Thoracic aorta (tissue), 2 donors: ENCODE measurements at regions not wholly inside any gene's neighbourhood (a gene's known extent, or its start where the extent isn't known, plus 50 kb on each side); places are given as distances from the start of the nearest gene placed in this dataset.

Source experiments
- ATAC-seq: fragments of 150-250 bp; one replicate; pipeline ENCODE4 v1.8.0; 2017; ENCODE audit warnings: low read depth; ENCODE audit not compliant: insufficient number of reproducible peaks, low FRiP score
- DNase-seq: peaks from one replicate; pipeline ENCODE4 v3.0.0-alpha.2; 2020; ENCODE audit warnings: low spot score
- H3K27ac ChIP-seq, 2 donors: fragments of 200-600 bp; sonication (generic); 1 replicate in 1 of 2; 2 replicates in 1 of 2; pipeline ENCODE4 v1.5.1; 2016; ENCODE audit warnings: mild to moderate bottlenecking in 2 of 2, moderate library complexity in 2 of 2
- H3K27me3 ChIP-seq: fragments of 200-600 bp; sonication (generic); replicated peaks from 2 replicates; pipeline ENCODE4 v1.6.0; 2016; ENCODE audit warnings: mild to moderate bottlenecking; ENCODE audit not compliant: insufficient read depth
- H3K36me3 ChIP-seq: fragments of 200-600 bp; sonication (generic); one replicate; pipeline ENCODE4 v1.5.1; 2016
- H3K4me1 ChIP-seq, 2 donors: fragments of 200-600 bp; sonication (generic); 1 replicate in 1 of 2; 2 replicates in 1 of 2; pipeline versions ENCODE4 v1.5.1 to v1.6.0; 2016; ENCODE audit warnings: low read depth in 2 of 2, mild to moderate bottlenecking in 1 of 2; ENCODE audit not compliant: control insufficient read depth in 1 of 2
- H3K4me3 ChIP-seq: fragments of 200-600 bp; sonication (generic); 2 replicates; pipeline ENCODE4 v1.5.1; 2016; ENCODE audit warnings: mild to moderate bottlenecking
- H3K9me3 ChIP-seq: fragments of 200-600 bp; sonication (generic); 2 replicates; pipeline ENCODE4 v1.5.1; 2016
- TF ChIP-seq, protein P1 (sequence below): fragments of 200-600 bp; sonication (generic); IDR thresholded peaks from one replicate; pipeline ENCODE4 v1.5.1; 2019; ENCODE audit warnings: antibody characterized with exemption

DNA sequence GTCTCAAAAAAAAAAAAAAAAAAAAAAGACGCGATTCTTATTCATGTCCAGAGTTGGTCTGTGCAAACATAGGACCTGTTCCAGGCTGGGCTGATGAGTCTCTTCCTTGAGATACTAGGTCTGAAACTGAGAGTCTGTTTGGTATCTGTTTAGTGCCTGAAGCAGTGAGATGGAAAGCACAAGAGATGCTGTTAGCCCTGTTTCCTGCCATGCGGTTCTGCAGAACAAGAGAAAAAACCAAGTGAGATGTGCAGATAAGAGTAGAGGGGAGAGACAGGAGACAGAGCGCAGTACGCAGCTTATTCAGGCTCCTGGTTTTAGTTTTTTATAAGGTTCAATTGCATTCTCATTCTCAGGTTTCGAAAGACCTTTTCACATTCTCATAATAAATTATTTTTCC, 85.8 kb upstream of the PRKCQ start:
- no peak overlapping the region for H3K27ac ChIP-seq
- no peaks in the 10 kb centered on the region for H3K9me3 ChIP-seq
- no peaks in the 10 kb centered on the region for H3K4me1 ChIP-seq
- no peak for ATAC-seq
- no peak for DNase-seq
- TF ChIP-seq, protein P1, sequence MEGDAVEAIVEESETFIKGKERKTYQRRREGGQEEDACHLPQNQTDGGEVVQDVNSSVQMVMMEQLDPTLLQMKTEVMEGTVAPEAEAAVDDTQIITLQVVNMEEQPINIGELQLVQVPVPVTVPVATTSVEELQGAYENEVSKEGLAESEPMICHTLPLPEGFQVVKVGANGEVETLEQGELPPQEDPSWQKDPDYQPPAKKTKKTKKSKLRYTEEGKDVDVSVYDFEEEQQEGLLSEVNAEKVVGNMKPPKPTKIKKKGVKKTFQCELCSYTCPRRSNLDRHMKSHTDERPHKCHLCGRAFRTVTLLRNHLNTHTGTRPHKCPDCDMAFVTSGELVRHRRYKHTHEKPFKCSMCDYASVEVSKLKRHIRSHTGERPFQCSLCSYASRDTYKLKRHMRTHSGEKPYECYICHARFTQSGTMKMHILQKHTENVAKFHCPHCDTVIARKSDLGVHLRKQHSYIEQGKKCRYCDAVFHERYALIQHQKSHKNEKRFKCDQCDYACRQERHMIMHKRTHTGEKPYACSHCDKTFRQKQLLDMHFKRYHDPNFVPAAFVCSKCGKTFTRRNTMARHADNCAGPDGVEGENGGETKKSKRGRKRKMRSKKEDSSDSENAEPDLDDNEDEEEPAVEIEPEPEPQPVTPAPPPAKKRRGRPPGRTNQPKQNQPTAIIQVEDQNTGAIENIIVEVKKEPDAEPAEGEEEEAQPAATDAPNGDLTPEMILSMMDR = no peak
- no peak overlapping the region for H3K4me3 ChIP-seq
- no peaks in the 10 kb centered on the region for H3K27me3 ChIP-seq
- no peaks in the 10 kb centered on the region for H3K36me3 ChIP-seq

DNA sequence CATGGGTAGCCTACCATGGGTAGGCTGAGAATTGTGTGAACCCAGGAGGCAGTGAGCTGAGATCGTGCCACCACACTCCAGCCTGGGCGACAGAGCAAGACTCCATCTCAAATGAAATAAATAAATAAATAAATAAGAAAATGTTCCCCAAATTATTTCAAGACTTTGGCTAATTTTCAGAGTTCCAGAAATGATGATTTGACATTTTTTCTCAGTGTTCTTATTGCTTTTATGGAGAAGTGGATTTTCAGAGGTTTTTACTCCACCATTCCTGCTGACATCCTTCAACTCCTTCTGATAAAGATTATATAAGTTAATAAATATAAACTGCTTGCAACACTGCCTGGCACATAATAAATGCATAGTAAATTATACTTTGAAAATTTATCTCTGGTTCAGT, 80.4 kb upstream of the PRKCQ start:
- DNase-seq (no peak), ATAC-seq (no peak)
- Histone ChIP-seq H3K4me1 (no peaks in the 10 kb centered on the region), H3K36me3 (no peaks in the 10 kb centered on the region), H3K27ac (no peak overlapping the region), H3K4me3 (no peak overlapping the region), H3K9me3 (no peaks in the 10 kb centered on the region), H3K27me3 (no peaks in the 10 kb centered on the region)
- TF ChIP-seq, protein P1 = no peak

DNA sequence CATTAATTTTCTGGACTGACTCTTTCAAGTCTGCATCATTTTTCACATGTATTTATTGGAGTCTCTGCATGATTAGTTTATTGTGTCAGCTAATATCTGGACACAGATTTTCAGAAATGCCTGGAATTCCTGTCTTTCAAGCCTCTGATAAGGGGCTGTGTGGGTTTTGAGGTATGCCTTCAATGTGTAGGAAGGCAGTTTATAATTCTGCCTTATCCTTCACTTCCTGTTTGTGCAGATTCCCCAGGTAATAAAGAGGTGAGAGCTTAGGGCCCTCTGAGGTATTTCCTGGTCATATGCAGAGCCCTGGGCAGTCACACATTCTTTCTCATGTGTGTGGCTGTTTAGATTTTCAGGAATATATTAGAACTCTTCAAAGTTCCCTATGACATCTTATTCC, 79.4 kb upstream of the PRKCQ start:
- Histone ChIP-seq H3K4me1 (no peaks in the 10 kb centered on the region), H3K4me3 (no peak overlapping the region), H3K36me3 (no peaks in the 10 kb centered on the region), H3K27ac (no peak overlapping the region), H3K27me3 (no peaks in the 10 kb centered on the region), H3K9me3 (no peaks in the 10 kb centered on the region)
- no peak for DNase-seq
- no peak for ATAC-seq
- TF ChIP-seq, protein P1 = no peak

DNA sequence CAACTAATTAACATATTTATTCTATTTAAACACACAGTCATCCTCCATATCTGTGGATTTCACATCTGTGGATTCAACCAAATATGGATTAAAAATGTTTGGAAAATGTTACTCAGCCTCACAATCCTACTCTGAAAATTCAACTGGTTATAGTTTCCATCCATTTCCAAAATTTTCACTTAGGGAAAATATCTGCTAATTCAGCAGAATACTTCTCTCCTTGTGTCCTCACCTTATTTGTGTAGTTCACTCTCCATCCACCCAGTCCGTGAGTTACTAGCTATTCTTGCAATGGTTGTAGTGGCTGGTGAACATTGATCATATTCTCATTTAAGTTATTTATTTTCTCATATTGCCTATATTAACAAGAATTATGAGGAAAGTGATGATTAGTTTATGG, 77.6 kb upstream of the PRKCQ start:
- Histone ChIP-seq H3K27ac (no peak overlapping the region), H3K4me1 (no peaks in the 10 kb centered on the region), H3K9me3 (no peaks in the 10 kb centered on the region), H3K36me3 (no peaks in the 10 kb centered on the region), H3K4me3 (no peak overlapping the region), H3K27me3 (no peaks in the 10 kb centered on the region)
- DNase-seq = no peak
- no peak for ATAC-seq
- TF ChIP-seq, protein P1 = no peak

DNA sequence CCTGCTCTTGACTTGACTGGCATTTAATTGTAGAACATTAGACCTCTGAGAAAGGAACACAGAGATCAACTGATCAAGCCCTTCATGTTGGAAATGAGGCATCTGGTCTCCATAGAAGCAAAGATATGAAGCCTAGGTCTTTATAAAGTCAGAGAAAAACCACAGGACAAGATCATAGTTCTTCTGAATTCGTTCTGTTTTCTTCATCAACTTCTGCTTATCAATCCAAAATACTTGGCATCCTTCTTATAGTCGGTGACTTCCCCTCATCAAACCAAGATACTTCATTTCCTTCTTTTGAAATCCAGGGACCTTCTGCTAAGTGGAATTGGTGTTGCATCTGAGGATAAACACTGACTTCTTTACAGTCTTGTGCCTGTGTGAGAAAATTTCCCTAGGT, 77.1 kb upstream of the PRKCQ start:
- Histone ChIP-seq H3K27ac (no peak overlapping the region), H3K9me3 (no peaks in the 10 kb centered on the region), H3K4me3 (no peak overlapping the region), H3K36me3 (no peaks in the 10 kb centered on the region), H3K4me1 (no peaks in the 10 kb centered on the region), H3K27me3 (no peaks in the 10 kb centered on the region)
- TF ChIP-seq, protein P1 = no peak
- no peak for ATAC-seq
- DNase-seq = no peak
